Mucosa of descending colon (tissue), 3 donors: ENCODE measurements at regions not wholly inside any gene's neighbourhood (a gene's known extent, or its start where the extent isn't known, plus 50 kb on each side); places are given as distances from the start of the nearest gene placed in this dataset.

Experiments
- ATAC-seq: fragments of 200-7000 bp; cut with Tn5 transposase; one replicate; pipeline ENCODE4 v1.9.1; 2020; ENCODE audit warnings: mild to moderate bottlenecking, moderate library complexity
- DNase-seq, 3 donors: peaks; one replicate each; pipeline ENCODE4 v3.0.0-alpha.2; 2020
- H3K36me3 ChIP-seq: fragments of 200-600 bp; one replicate; pipeline ENCODE4 v1.8.0; 2021; ENCODE audit warnings: low read depth, mild to moderate bottlenecking
- H3K4me1 ChIP-seq: fragments of 200-600 bp; one replicate; pipeline ENCODE4 v1.8.0; 2021; ENCODE audit warnings: low read depth, mild to moderate bottlenecking
- H3K4me3 ChIP-seq: fragments of 200-600 bp; one replicate; pipeline ENCODE4 v1.8.0; 2021; ENCODE audit warnings: mild to moderate bottlenecking
- H3K9me3 ChIP-seq: fragments of 200-600 bp; one replicate; pipeline ENCODE4 v1.8.0; 2021; ENCODE audit warnings: mild to moderate bottlenecking
- intact Hi-C, 2 donors: fragments of 100-400 bp; cut with DNase I in 1 of 2; cut with micrococcal nuclease in 1 of 2; formaldehyde crosslinking; loops; one replicate each; pipeline versions ENCODE4 v1.11.0 to v1.11.1; 2022; cut with DNase I, micrococcal nuclease
- TF ChIP-seq, protein P1 (sequence below): fragments of 200-600 bp; IDR thresholded peaks from one replicate; pipeline ENCODE4 v1.8.0; 2022; ENCODE audit warnings: antibody characterized with exemption, mild to moderate bottlenecking
- donor health status: DM: no; HTN: no; CAD: no; lungs with moderate emphysema.
- donor health status: DM: no; HTN: no; CAD: no.
- donor health status: DM: no; HTN: yes; CAD: no.

GRCh38 chr16:7004266-7004665, 328.4 kb upstream of the RBFOX1 start:
- intact Hi-C loops: no loop called here
- TF ChIP-seq, protein P1, sequence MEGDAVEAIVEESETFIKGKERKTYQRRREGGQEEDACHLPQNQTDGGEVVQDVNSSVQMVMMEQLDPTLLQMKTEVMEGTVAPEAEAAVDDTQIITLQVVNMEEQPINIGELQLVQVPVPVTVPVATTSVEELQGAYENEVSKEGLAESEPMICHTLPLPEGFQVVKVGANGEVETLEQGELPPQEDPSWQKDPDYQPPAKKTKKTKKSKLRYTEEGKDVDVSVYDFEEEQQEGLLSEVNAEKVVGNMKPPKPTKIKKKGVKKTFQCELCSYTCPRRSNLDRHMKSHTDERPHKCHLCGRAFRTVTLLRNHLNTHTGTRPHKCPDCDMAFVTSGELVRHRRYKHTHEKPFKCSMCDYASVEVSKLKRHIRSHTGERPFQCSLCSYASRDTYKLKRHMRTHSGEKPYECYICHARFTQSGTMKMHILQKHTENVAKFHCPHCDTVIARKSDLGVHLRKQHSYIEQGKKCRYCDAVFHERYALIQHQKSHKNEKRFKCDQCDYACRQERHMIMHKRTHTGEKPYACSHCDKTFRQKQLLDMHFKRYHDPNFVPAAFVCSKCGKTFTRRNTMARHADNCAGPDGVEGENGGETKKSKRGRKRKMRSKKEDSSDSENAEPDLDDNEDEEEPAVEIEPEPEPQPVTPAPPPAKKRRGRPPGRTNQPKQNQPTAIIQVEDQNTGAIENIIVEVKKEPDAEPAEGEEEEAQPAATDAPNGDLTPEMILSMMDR: no peak
- Histone ChIP-seq H3K9me3 (no peaks in the 10 kb centered on the region), H3K4me3 (no peak overlapping the region), H3K4me1 (no peaks in the 10 kb centered on the region), H3K36me3 (no peaks in the 10 kb centered on the region)
- DNase-seq (no peak), ATAC-seq (no peak)

DNA sequence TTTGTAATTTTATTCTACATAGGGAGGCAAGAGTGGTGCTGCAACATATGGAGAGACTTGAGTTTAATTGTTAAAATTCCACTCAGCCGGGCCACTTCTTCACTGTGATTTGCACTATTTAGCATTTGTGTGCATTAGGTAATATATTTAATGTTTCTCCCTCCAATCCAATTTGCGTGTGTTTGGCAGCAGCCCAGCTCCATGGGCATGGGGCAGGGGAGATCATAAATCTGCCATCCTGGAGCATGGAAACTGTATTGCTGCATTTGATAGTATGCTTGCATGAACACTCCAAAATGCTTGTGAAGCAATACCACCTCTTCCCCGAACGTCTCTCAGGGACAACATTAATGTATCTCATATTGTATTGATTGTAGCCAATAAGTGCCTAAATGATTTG, 339.1 kb upstream of the RBFOX1 start:
- TF ChIP-seq, protein P1: no peak
- Histone ChIP-seq H3K36me3 (no peaks in the 10 kb centered on the region), H3K4me3 (no peak overlapping the region), H3K9me3 (no peaks in the 10 kb centered on the region), H3K4me1 (no peaks in the 10 kb centered on the region)
- DNase-seq (no peak), ATAC-seq (no peak)
- intact Hi-C loops: no loop called here

DNA sequence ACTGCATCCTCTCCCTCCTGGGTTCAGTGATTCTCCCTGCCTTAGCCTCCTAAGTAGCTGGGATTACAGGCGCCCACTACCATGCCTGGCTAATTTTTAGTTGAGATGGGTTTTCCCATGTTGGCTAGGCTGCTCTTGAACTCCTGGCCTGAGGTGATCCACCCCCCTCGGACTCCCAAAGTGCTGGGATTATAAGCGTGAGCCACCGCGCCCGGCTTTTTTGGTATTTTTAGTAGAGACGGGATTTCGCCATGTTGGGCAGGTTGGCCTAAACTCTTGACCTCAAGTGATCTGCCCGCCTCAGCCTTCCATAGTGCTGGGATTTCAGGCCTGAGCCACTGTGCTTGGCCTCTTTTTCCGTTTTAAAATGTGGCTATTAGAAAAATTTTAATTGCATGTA, 343.8 kb upstream of the RBFOX1 start:
- no peaks in the 10 kb centered on the region for H3K4me1 ChIP-seq
- no peak for ATAC-seq
- H3K4me3 ChIP-seq: no peak overlapping the region
- intact Hi-C loops: no loop called here
- no peaks in the 10 kb centered on the region for H3K9me3 ChIP-seq
- H3K36me3 ChIP-seq: no peaks in the 10 kb centered on the region
- TF ChIP-seq, protein P1: no peak
- no peak for DNase-seq

- no peak for ATAC-seq
- Histone ChIP-seq H3K9me3 (no peaks in the 10 kb centered on the region), H3K4me1 (no peaks in the 10 kb centered on the region), H3K36me3 (no peaks in the 10 kb centered on the region), H3K4me3 (no peak overlapping the region)
- intact Hi-C loops: no loop called here
- DNase-seq: no peak
- TF ChIP-seq, protein P1: no peak
Measured at GRCh38 chr16:6977916-6978315, 354.7 kb upstream of the RBFOX1 start.

GRCh38 chr16:6977291-6977690, 355.4 kb upstream of the RBFOX1 start:
- TF ChIP-seq, protein P1: no peak
- intact Hi-C loops: no loop called here
- no peak for DNase-seq
- Histone ChIP-seq H3K4me3 (no peak overlapping the region), H3K4me1 (no peaks in the 10 kb centered on the region), H3K36me3 (no peaks in the 10 kb centered on the region), H3K9me3 (no peaks in the 10 kb centered on the region)
- ATAC-seq: no peak

GRCh38 chr16:6976716-6977115, 355.9 kb upstream of the RBFOX1 start:
- intact Hi-C loops: no loop called here
- no peak for ATAC-seq

More at GRCh38 chr16:6976716-6977115, 355.9 kb upstream of the RBFOX1 start:
- Histone ChIP-seq H3K4me3 (no peak overlapping the region), H3K9me3 (no peaks in the 10 kb centered on the region), H3K4me1 (no peaks in the 10 kb centered on the region), H3K36me3 (no peaks in the 10 kb centered on the region)
- TF ChIP-seq, protein P1: no peak
- no peak for DNase-seq
